Activated B cell treated with CpG ODN at 0.5 μM for 24 hours (primary cell): ENCODE measurements at regions not wholly inside any gene's neighbourhood (a gene's known extent, or its start where the extent isn't known, plus 50 kb on each side); places are given as distances from the start of the nearest gene placed in this dataset.
"Not testable (repeated sequence)": the region's sequence is repeated elsewhere in the genome, so short reads cannot be mapped to it uniquely, and the experiment has no call there.

ENCODE experiments used
- ATAC-seq: fragments of 200-7000 bp; cut with Tn5 transposase; one replicate; pipeline ENCODE4 v1.10.0; 2021; ENCODE audit warnings: low read depth, mild to moderate bottlenecking, moderate library complexity
- CTCF ChIA-PET: fragments of 350-600 bp; sonication (Branson Sonifier 250); formaldehyde crosslinking; loops from one replicate; lab custom pipeline; 2021; ENCODE audit warnings: antibody characterized with exemption; lab: Charles Lee
- POLR2A ChIA-PET: fragments of 350-600 bp; sonication (Branson Sonifier 250); formaldehyde crosslinking; loops from one replicate; lab custom pipeline; 2021; ENCODE audit warnings: antibody characterized with exemption; lab: Charles Lee
- DNase-seq: peaks from one replicate; pipeline ENCODE4 v3.0.0; 2022
- H3K27ac Mint-ChIP-seq: one replicate; pipeline ENCODE4 v1.8.0; 2020; ENCODE audit warnings: mixed read lengths
- H3K27me3 Mint-ChIP-seq: one replicate; pipeline ENCODE4 v1.8.0; 2021; ENCODE audit warnings: mixed read lengths
- H3K36me3 Mint-ChIP-seq: one replicate; pipeline ENCODE4 v1.8.0; 2021; ENCODE audit warnings: low read depth, mixed read lengths
- H3K4me1 Mint-ChIP-seq: one replicate; pipeline ENCODE4 v1.8.0; 2021; ENCODE audit warnings: mixed read lengths
- H3K4me3 Mint-ChIP-seq: one replicate; pipeline ENCODE4 v1.8.0; 2020; ENCODE audit warnings: mild to moderate bottlenecking, mixed read lengths
- H3K9me3 Mint-ChIP-seq: one replicate; pipeline ENCODE4 v1.8.0; 2020; ENCODE audit warnings: mixed read lengths
- CTCF ChIP-seq: fragments of 200-600 bp; IDR thresholded peaks from one replicate; pipeline ENCODE4 v1.8.0; 2022; ENCODE audit warnings: antibody characterized with exemption, mild to moderate bottlenecking
- intact Hi-C: fragments of 100-400 bp; cut with micrococcal nuclease; formaldehyde crosslinking; loops from one replicate; pipeline ENCODE4 v1.15.1; 2024

DNA sequence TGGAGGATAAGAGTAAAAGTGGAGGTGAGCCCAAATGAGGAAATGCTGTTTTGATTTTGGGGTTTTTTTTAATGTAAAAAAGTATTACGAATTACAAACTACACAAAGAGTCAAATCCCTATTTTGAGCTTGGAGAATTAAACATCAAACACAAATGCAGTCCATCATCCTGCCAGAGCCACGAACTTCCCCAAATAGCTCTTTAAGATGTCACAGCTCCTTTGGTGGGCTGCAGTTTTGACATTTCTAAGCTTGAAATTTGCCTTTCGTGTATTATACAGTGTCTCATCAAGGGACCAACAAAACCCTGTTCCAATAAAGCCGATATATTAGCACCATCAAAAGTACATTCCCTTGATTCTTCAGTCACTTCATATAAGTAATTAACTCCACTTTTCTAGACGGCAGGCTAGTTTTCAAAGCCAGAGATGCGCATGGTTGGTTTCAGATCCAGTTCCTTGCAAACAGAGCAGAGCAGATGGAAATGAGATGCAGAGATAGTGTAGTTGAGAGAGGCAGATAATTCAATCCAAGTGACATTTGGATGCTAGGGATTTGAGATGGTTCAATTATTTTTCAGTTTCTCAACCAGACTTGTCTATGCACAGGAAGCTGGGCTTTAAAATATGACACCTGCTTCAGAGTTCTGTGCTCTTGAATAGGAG is 580.9 kb downstream of the EDEM1 start:
- ATAC-seq (no peak), DNase-seq (no peak)
- Mint-ChIP-seq H3K4me1 (no peaks in the 10 kb centered on the region), H3K9me3 (no peaks in the 10 kb centered on the region), H3K4me3 (no peak overlapping the region), H3K27me3 (no peaks in the 10 kb centered on the region), H3K36me3 (no peaks in the 10 kb centered on the region), H3K27ac (no peak overlapping the region)
- no peak for TF ChIP-seq CTCF
- ChIA-PET POLR2A (no interaction called here), CTCF (no interaction called here)
- intact Hi-C loops, result no loop called here

- no peak for TF ChIP-seq CTCF
- POLR2A ChIA-PET, result no interaction called here
These were observed 582.3 kb downstream of the EDEM1 start for GRCh38 chr3:5769825-5770224.

GRCh38 chr3:5774337-5774736 is 586.8 kb downstream of the EDEM1 start:
- intact Hi-C loops, result no loop called here
- H3K4me3 Mint-ChIP-seq, result no peak overlapping the region
- TF ChIP-seq CTCF, result no peak
- no peak overlapping the region for H3K27ac Mint-ChIP-seq
- H3K36me3 Mint-ChIP-seq, result no peaks in the 10 kb centered on the region
- CTCF ChIA-PET, result no interaction called here
- no peaks in the 10 kb centered on the region for H3K4me1 Mint-ChIP-seq
- H3K27me3 Mint-ChIP-seq, result no peaks in the 10 kb centered on the region
- H3K9me3 Mint-ChIP-seq, result peaks cover 3% of the 10 kb centered on the region
- ATAC-seq (no peak), DNase-seq (no peak)
- POLR2A ChIA-PET, result no interaction called here

More at GRCh38 chr3:5769825-5770224, 582.3 kb downstream of the EDEM1 start:
- H3K4me3 Mint-ChIP-seq, result no peak overlapping the region
- H3K27ac Mint-ChIP-seq, result no peak overlapping the region
- H3K4me1 Mint-ChIP-seq, result no peaks in the 10 kb centered on the region
- H3K36me3 Mint-ChIP-seq, result no peaks in the 10 kb centered on the region
- CTCF ChIA-PET, result no interaction called here
- DNase-seq (no peak), ATAC-seq (no peak)
- H3K9me3 Mint-ChIP-seq, result no peaks in the 10 kb centered on the region
- H3K27me3 Mint-ChIP-seq, result no peaks in the 10 kb centered on the region
- intact Hi-C loops, result no loop called here

DNA sequence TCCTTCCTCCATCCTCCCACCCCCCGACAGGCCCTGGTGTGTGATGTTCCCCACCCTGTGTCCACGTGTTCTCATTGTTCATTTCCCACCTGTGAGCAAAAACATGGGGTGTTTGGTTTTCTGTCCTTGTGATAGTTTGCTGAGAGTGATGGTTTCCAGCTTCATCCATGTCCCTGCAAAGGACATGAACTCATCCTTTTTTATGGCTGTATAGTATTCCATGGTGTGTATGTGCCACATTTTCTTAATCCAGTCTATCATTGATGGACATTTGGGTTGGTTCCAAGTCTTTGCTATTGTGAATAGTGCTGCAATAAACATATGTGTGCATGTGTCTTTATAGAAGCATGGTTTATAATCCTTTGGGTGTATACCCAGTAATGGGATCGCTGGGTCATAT is 587.6 kb downstream of the EDEM1 start:
- H3K9me3 Mint-ChIP-seq, H3K27ac Mint-ChIP-seq, H3K36me3 Mint-ChIP-seq, ATAC-seq, POLR2A ChIA-PET, H3K4me3 Mint-ChIP-seq, H3K4me1 Mint-ChIP-seq, intact Hi-C loops, CTCF ChIA-PET, H3K27me3 Mint-ChIP-seq, DNase-seq: not testable (repeated sequence)

DNA sequence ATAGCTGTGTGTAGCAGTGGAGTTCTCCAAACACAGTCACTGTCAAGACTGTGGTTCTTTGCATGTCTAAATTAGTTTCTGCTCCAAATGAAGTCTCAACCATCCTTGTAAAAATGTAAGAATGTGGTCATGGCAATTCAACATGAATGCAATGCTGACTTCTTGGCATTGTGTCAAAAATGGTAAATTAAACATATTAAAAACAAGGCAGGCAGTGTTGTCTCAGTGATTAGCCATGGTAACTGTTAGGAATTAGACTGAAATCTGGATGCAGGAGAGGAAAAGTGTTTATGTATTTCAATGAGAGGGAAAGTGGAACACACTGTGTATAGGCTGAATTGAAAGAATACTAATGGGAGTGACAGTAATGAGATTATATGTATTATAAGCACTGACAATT is 597.2 kb downstream of the EDEM1 start:
- CTCF ChIA-PET, result no interaction called here
- Mint-ChIP-seq H3K9me3 (peaks cover 3% of the 10 kb centered on the region), H3K4me1 (no peaks in the 10 kb centered on the region), H3K36me3 (no peaks in the 10 kb centered on the region), H3K27me3 (no peaks in the 10 kb centered on the region), H3K27ac (no peak overlapping the region), H3K4me3 (no peak overlapping the region)
- intact Hi-C loops, result no loop called here
- POLR2A ChIA-PET, result no interaction called here
- DNase-seq, result no peak
- no peak for ATAC-seq
- TF ChIP-seq CTCF, result no peak
